Gastrocnemius medialis (tissue), 4 donors: ENCODE measurements at regions not wholly inside any gene's neighbourhood (a gene's known extent, or its start where the extent isn't known, plus 50 kb on each side); places are given as distances from the start of the nearest gene placed in this dataset.

Experiments
- CTCF ChIP-seq, 5 experiments: fragments of 450-650 bp in 3 of 5; fragments of 200-600 bp in 2 of 5; sonication (generic) in 2 of 5; IDR thresholded peaks in 4 of 5; conservative IDR thresholded peaks in 1 of 5; 1 replicate in 4 of 5; 2 replicates in 1 of 5; pipeline ENCODE4 v1.5.1; 2016 to 2019; ENCODE audit warnings: antibody characterized with exemption in 5 of 5, mild to moderate bottlenecking in 3 of 5, moderate library complexity in 3 of 5
- POLR2A ChIP-seq, 2 donors: fragments of 450-650 bp; IDR thresholded peaks; one replicate each; pipeline ENCODE4 v1.6.1; 2017; ENCODE audit warnings: antibody characterized with exemption in 2 of 2, mild to moderate bottlenecking in 2 of 2, moderate library complexity in 2 of 2

GRCh38 chr22:44578110-44578457, 80.1 kb upstream of the RTL6 start:
- TF ChIP-seq CTCF (IDR thresholded peaks at IDR 0.05 in 4 of 5, conservative IDR thresholded peaks at IDR 0.05 in 1 of 5) = no peak
- TF ChIP-seq POLR2A (IDR thresholded peaks at IDR 0.05) = no peak
